A172 (cell line): ENCODE measurements at regions not wholly inside any gene's neighbourhood (a gene's known extent, or its start where the extent isn't known, plus 50 kb on each side); places are given as distances from the start of the nearest gene placed in this dataset.

Experiments
- DNase-seq: peaks from one replicate; pipeline ENCODE4 v3.0.0-alpha.2; 2015; ENCODE audit warnings: low spot score

GRCh38 chr14:97575677-97576076 is 778.5 kb downstream of the VRK1 start:
- DNase-seq, result no peak

GRCh38 chr14:97578982-97579548 is 781.9 kb downstream of the VRK1 start:
- no peak for DNase-seq

GRCh38 chr14:97581016-97581415 is 783.8 kb downstream of the VRK1 start:
- no peak for DNase-seq

GRCh38 chr14:97582022-97582421 is 784.8 kb downstream of the VRK1 start:
- no peak for DNase-seq

GRCh38 chr14:97584528-97584927 is 787.3 kb downstream of the VRK1 start:
- DNase-seq, result no peak

GRCh38 chr14:97592341-97592980 is 795.3 kb downstream of the VRK1 start:
- no peak for DNase-seq

- DNase-seq, result no peak
Observed at GRCh38 chr14:97594306-97594705, 797.1 kb downstream of the VRK1 start.

GRCh38 chr14:97602438-97603117 is 805.4 kb downstream of the VRK1 start:
- DNase-seq, result no peak

GRCh38 chr14:97603201-97603600 is 806.0 kb downstream of the VRK1 start:
- no peak for DNase-seq

GRCh38 chr14:97604731-97605130 is 807.5 kb downstream of the VRK1 start:
- no peak for DNase-seq

- no peak for DNase-seq
Observed at GRCh38 chr14:97618401-97618800, 821.2 kb downstream of the VRK1 start.

GRCh38 chr14:97618917-97619690 is 821.9 kb downstream of the VRK1 start:
- no peak for DNase-seq

GRCh38 chr14:97620066-97620465 is 822.9 kb downstream of the VRK1 start:
- DNase-seq, result no peak

GRCh38 chr14:97624985-97625384 is 827.8 kb downstream of the VRK1 start:
- DNase-seq, result no peak

GRCh38 chr14:97625477-97625876 is 828.3 kb downstream of the VRK1 start:
- no peak for DNase-seq

- no peak for DNase-seq
Observed at GRCh38 chr14:97626088-97626487, 828.9 kb downstream of the VRK1 start.

GRCh38 chr14:97630249-97630648 is 833.1 kb downstream of the VRK1 start:
- DNase-seq, result no peak

GRCh38 chr14:97633131-97633738 is 836.1 kb downstream of the VRK1 start:
- no peak for DNase-seq

GRCh38 chr14:97634751-97635150 is 837.6 kb downstream of the VRK1 start:
- no peak for DNase-seq

GRCh38 chr14:97638864-97639263 is 841.7 kb downstream of the VRK1 start:
- no peak for DNase-seq

- no peak for DNase-seq
Observed at GRCh38 chr14:97640031-97640430, 842.8 kb downstream of the VRK1 start.

GRCh38 chr14:97641827-97642226 is 844.6 kb downstream of the VRK1 start:
- DNase-seq, result no peak
